Right atrium auricular region (tissue), 2 donors: ENCODE measurements at regions not wholly inside any gene's neighbourhood (a gene's known extent, or its start where the extent isn't known, plus 50 kb on each side); places are given as distances from the start of the nearest gene placed in this dataset.
"Not testable (repeated sequence)": the region's sequence is repeated elsewhere in the genome, so short reads cannot be mapped to it uniquely, and the experiment has no call there.

ENCODE experiments used
- DNase-seq: peaks from one replicate; pipeline ENCODE4 v3.0.0-alpha.2; 2019; ENCODE audit warnings: low spot score
- H3K27ac ChIP-seq, 2 donors: fragments of 200-600 bp; sonication (generic); 1 replicate in 1 of 2; 2 replicates in 1 of 2; pipeline ENCODE4 v1.5.1; 2016 to 2019
- H3K27me3 ChIP-seq, 2 donors: fragments of 200-600 bp; sonication (generic); one replicate each; pipeline versions ENCODE4 v1.5.1 to v1.6.0; 2017 to 2019
- H3K36me3 ChIP-seq: fragments of 200-600 bp; sonication (generic); one replicate; pipeline ENCODE4 v1.5.1; 2016
- H3K4me1 ChIP-seq, 2 donors: fragments of 200-600 bp; sonication (generic); one replicate each; pipeline versions ENCODE4 v1.5.1 to v1.6.0; 2017 to 2019
- H3K4me3 ChIP-seq, 2 donors: fragments of 200-600 bp; sonication (generic); 1 replicate in 1 of 2; 2 replicates in 1 of 2; pipeline ENCODE4 v1.5.1; 2017 to 2019; ENCODE audit warnings: mild to moderate bottlenecking in 1 of 2, moderate library complexity in 1 of 2
- H3K9me3 ChIP-seq, 2 donors: fragments of 200-600 bp; sonication (generic); one replicate each; pipeline ENCODE4 v1.5.1; 2019
- TF ChIP-seq, protein P1 (sequence below), 2 donors: fragments of 200-600 bp; sonication (generic); IDR thresholded peaks; one replicate each; pipeline ENCODE4 v1.5.1; 2019; ENCODE audit warnings: antibody characterized with exemption in 2 of 2

DNA sequence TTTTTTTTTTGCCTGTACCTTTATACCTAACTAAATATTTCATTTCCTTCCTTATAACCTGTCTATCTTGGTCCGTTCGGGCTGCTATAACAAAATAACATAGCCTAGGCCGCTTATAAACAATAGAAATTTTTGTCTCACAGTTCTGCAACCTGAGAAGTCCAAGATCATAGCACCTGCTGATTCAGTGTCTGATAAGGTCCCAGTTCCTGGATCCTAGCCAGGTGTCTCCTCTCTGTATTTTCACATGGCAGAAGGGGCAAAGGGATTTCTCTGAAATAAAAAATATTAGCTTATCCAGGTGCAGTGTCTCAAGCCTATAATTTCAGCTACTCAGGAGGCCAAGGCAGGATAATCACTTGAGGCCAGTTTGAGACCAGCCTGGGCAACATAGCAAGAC is 1046.6 kb upstream of the USP15 start:
- Histone ChIP-seq H3K9me3 (no peaks in the 10 kb centered on the region), H3K4me3 (no peak overlapping the region), H3K36me3 (no peaks in the 10 kb centered on the region), H3K4me1 (no peaks in the 10 kb centered on the region), H3K27ac (no peak overlapping the region), H3K27me3 (no peaks in the 10 kb centered on the region)
- DNase-seq: no peak
- TF ChIP-seq, protein P1, sequence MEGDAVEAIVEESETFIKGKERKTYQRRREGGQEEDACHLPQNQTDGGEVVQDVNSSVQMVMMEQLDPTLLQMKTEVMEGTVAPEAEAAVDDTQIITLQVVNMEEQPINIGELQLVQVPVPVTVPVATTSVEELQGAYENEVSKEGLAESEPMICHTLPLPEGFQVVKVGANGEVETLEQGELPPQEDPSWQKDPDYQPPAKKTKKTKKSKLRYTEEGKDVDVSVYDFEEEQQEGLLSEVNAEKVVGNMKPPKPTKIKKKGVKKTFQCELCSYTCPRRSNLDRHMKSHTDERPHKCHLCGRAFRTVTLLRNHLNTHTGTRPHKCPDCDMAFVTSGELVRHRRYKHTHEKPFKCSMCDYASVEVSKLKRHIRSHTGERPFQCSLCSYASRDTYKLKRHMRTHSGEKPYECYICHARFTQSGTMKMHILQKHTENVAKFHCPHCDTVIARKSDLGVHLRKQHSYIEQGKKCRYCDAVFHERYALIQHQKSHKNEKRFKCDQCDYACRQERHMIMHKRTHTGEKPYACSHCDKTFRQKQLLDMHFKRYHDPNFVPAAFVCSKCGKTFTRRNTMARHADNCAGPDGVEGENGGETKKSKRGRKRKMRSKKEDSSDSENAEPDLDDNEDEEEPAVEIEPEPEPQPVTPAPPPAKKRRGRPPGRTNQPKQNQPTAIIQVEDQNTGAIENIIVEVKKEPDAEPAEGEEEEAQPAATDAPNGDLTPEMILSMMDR (IDR thresholded peaks at IDR 0.05): no peak

DNA sequence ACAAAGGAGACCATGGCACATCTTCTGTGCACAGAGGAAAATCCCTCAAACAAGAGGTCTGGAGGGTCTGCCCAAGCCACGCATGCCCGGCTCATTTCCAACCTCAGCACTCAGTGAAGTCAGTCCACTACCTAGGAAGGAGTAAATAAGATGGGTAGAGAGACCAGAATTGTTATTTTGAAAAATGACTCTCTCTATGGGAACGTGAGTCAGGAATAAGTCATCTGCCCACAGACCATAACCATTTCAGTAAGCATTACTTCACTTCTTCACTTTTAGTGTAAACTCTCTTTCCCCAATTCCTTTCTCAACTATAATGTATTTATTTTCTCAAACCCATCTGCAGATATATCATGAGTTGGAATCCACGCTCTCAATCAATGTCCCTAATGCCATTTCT is 1039.9 kb upstream of the USP15 start:
- no peaks in the 10 kb centered on the region for H3K36me3 ChIP-seq
- DNase-seq: no peak
- H3K9me3 ChIP-seq: no peaks in the 10 kb centered on the region
- H3K4me1 ChIP-seq: no peaks in the 10 kb centered on the region
- no peaks in the 10 kb centered on the region for H3K27me3 ChIP-seq
- H3K27ac ChIP-seq: no peak overlapping the region
- H3K4me3 ChIP-seq: no peak overlapping the region
- TF ChIP-seq, protein P1 (IDR thresholded peaks at IDR 0.05): no peak

DNA sequence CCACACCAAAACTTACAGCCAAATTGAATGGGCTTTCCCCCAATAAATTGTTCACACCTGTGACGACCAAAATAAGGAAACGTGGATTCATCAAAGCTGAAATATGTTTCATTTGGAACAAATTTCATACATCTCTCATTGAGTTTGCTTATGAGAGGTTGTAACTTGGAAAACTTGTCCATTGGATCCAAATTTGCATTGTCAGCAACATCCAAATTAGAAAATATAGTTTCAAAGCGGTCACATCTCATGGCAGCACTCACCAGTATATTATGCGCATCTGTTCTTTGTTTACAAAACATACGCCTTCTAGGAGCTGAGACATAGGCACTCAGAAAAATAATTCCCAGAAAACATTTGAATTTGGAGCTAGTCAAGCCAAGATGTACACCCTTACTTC is 1028.2 kb upstream of the USP15 start:
- H3K9me3 ChIP-seq: peaks cover 0 to 9% of the 10 kb centered on the region in 2 donors

DNA sequence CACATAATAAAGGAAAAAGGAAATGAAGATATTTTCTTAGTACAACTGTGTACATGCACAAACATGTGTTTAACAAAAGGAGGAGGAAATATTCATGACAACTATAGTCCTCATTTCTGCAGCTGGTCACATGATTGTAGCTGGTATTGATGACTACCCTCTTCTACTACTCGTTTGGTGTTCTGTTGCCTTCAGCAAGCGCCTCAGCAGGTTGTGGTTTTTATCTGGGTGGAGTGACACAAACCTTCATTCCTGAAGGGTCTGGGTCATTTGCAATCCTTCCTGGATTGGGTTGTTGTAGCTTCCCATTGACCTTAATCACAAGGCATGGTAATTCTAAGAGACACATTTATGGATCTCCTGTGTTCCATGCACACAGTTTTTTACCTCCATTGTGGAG is 1009.9 kb upstream of the USP15 start:
- TF ChIP-seq, protein P1 (IDR thresholded peaks at IDR 0.05): no peak
- H3K4me3 ChIP-seq: no peak overlapping the region
- no peaks in the 10 kb centered on the region for H3K27me3 ChIP-seq

More for the DNA sequence above, 1028.2 kb upstream of the USP15 start:
- Histone ChIP-seq H3K27ac (no peak overlapping the region), H3K4me1 (no peaks in the 10 kb centered on the region), H3K4me3 (no peak overlapping the region), H3K27me3 (no peaks in the 10 kb centered on the region), H3K36me3 (no peaks in the 10 kb centered on the region)
- DNase-seq: no peak
- TF ChIP-seq, protein P1 (IDR thresholded peaks at IDR 0.05): no peak

DNA sequence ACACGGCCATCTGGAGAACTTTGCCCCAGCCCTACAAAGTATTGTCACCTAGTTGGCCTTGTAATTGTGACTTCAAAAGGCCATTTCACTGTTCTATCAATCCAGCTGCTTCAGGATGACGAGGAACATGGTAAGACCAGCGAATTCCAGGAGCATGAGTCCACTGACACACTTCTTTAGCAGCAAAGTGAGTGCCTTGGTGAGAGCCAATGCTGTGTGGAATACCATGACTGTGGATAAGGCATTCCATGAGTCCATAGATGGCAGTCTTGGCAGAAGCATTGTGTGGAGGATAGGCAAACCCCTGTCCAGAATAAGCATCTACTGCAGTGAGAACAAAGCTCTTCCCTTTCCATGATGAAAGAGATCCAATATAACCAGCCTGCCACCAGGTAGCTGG is 1009.1 kb upstream of the USP15 start:
- no peaks in the 10 kb centered on the region for H3K27me3 ChIP-seq
- H3K4me3 ChIP-seq: no peak overlapping the region
- no peaks in the 10 kb centered on the region for H3K9me3 ChIP-seq
- no peak overlapping the region for H3K27ac ChIP-seq
- TF ChIP-seq, protein P1 (IDR thresholded peaks at IDR 0.05): no peak
- no peak for DNase-seq
- no peaks in the 10 kb centered on the region for H3K4me1 ChIP-seq
- no peaks in the 10 kb centered on the region for H3K36me3 ChIP-seq

More for the DNA sequence above, 1009.9 kb upstream of the USP15 start:
- no peak overlapping the region for H3K27ac ChIP-seq
- no peaks in the 10 kb centered on the region for H3K36me3 ChIP-seq
- no peaks in the 10 kb centered on the region for H3K9me3 ChIP-seq
- no peaks in the 10 kb centered on the region for H3K4me1 ChIP-seq
- DNase-seq: no peak

DNA sequence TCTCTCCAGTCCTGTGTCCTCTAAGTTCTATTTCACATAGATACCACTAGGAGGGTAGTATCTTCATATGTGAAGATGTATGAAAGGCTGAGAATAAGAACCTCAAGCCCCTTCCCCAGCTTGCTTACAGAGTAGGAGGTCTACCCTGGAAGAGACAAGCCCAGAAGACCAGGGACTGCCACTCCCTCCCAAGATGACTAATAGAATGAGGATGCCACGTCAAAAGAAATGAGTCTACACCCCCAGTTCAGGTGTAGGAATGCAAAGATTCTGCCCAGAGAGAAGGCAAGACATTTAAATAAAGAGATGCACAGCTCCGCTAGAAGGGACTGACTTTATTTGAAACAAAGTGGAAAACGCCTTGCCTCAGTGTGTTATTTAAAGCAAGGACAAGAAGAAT is 1006.0 kb upstream of the USP15 start:
- Histone ChIP-seq H3K27ac (no peak overlapping the region), H3K4me1 (no peaks in the 10 kb centered on the region), H3K27me3 (no peaks in the 10 kb centered on the region), H3K4me3 (no peak overlapping the region), H3K36me3 (no peaks in the 10 kb centered on the region), H3K9me3 (no peaks in the 10 kb centered on the region)
- no peak for DNase-seq
- TF ChIP-seq, protein P1 (IDR thresholded peaks at IDR 0.05): no peak

DNA sequence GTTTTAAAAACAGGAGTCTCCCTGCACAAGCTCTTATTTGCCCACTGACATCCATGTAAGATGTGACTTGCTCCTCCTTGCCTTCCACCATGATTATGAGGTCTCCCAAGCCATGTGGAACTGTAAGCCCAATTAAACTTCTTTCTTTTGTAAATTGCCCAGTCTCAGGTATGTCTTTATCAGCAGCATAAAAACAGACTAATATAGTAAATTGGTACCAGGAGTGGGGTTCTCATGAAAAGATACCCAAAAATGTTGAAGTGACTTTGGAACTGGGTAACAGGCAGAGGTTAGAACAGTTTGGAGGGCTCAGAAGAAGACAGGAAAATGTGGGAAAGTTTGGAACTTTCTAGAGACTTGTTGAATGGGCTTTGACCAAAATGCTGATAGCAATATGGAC is 995.9 kb upstream of the USP15 start:
- H3K27me3 ChIP-seq, H3K9me3 ChIP-seq, H3K36me3 ChIP-seq, DNase-seq, H3K4me1 ChIP-seq, H3K4me3 ChIP-seq, H3K27ac ChIP-seq: not testable (repeated sequence)
